ENCODE measurements at regions not wholly inside any gene's neighbourhood (a gene's known extent, or its start where the extent isn't known, plus 50 kb on each side); places are given as distances from the start of the nearest gene placed in this dataset.
A peak's percentile ranks its signal among the peaks of the same experiment; 100 is the strongest.

DNA sequence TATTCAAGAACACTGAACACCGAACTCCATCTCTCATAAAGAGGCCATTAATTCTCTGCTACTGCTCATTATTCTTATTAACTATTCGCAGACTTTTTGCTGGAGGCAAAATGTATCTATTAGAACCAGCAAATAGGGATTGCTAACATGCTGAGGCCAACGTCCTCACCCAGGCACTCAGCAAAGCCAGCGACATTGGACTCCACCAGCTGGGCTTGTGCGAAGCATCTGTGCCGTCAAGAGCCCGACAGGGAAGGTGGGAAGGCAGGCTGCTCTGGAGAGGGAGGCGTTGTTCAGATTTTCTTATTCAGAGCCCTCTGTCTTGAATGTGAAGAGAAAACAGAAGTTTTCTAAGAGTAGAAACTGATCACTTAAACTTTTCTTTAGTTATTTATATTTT lies 615.6 kb upstream of the KIRREL3 start:
- DNase-seq = no peak

DNA sequence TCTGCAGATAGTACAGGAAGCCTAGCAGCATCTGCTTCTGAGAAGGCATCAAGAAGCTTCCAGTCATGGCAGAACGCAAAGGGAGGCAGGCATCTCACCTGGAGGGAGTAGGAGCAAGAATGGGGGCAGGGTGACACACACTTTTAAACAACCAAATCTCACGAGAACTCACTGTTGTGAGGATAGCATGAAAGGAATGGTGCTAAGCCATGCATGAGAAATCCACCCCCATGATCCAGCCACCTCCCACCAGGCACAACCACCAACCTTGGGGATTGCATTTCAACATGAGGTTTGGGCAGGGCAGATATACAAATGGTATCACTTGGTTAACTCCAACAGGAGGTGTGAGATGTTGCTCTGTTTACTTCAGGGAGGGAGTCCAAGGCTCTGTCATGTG lies 612.0 kb upstream of the KIRREL3 start:
- no peak for DNase-seq

DNA sequence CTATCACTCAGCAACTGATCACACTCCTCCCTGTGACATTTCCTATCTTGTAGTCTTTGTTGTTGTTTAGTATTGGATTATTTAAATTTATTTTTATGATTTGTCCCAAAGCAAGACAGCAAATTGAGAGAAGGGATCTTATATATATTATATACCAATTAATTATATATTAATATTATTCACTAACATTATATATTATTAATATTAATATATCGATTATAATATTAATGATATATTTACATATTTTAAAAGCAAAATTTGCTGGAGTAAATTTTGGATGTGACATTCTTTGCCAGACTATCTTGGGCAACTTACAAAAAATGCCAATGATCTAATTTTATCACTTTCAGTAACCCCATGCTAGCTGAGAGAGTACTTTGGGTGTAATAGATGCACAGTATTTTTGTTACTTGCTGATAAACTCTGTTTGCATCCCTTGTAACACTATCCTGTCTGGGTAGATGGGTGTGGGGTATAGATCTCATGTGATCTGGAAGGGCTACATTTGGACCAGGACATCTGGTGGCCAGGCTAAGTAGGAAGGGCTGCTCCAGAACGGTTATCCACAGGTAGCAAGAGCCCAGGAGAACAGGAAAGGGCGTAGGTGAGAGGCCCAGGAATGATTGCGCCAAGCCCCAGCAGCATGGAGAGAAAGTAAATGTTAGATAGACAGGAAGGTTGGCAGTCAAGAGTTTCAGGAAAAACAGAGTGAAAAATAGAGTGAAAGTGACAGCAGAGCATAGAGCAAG lies 608.6 kb upstream of the KIRREL3 start:
- DNase-seq = no peak

DNA sequence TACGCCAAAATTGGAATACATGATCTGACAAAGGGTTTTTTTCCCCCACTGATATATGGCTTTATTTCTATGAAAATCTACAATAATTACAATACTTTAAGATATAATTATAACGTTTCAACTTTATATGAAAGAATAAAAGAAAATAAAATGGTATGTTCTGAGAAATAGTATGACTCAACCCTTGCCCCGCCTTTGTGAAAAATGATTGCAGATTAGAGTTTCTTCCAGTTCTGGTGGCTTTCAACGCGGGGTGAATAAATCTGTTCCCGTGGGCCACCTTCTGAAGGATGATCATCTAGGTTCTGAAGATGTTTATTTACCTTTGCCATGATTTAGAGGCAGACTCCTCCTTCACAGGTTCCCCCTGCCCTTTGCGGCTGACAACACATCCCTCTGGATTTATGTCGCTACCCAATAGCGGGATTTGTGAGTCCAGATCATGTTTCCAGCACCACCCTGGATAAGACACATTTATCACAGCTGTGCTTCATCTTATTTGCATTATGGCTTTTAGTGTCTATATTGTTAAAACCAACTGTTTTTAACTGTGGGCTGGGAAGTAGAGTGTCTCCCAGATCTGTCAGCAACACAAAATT lies 607.0 kb upstream of the KIRREL3 start:
- DNase-seq = no peak

DNA sequence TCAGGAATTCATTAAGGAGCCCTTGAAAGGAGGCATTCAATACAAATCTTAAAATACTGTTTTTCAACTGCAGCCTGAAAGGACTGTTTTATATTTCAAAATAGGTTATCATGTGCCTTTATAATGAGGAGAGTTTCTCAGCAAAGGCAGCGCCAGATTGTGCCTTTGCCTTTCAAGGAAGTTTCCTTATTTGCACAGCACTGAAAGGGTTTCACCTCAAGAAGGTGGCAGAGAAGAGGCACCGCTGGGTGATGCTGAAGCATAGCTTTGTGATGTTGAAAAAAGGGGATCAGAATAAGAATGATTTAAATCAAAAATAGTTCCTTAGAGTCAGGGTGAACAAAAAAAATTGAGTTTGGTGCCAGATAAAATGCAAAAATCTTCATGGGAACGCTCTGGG lies 601.0 kb upstream of the KIRREL3 start:
- DNase-seq = no peak

- no peak for DNase-seq
These were observed 600.1 kb upstream of the KIRREL3 start for GRCh38 chr11:127600674-127601073.

DNA sequence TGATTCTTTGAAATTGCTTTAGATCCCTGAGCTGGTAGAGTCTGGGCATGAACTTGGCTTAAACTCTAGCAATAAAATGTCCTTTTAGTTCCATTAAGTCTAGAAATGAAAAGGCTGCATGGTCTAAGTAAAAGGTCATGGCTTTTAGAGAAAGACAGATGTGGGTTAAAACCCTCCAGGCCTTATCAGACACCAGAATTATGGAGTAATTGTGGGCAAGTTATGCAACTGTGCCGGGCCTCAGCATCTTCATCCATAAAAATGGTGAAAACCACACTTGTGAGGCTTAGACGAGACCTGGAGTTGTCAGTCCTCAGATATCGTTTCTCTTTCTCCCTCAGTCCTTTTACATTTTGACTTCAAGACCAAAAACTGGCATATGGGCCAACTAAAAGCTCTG lies 597.9 kb upstream of the KIRREL3 start:
- DNase-seq = no peak

GRCh38 chr11:127596433-127596832 lies 595.9 kb upstream of the KIRREL3 start:
- DNase-seq = no peak

DNA sequence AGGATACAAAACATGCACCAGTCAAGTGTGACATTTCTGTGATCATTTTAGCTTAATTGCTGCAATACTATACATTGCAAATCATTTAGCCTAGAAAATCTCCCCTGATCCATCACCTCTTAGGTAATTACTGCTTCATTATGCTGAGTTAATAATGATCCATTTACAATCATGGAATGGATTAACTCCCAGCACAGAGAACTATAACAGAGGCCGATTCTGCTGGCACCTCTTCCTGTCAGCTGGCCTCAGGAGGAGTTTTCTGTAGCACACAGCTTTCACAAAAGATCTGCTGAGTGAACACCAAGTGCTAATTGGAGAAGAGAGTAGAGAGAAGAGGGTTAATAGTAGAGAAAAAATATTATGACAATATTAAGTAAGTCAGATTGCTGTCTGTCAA lies 591.8 kb upstream of the KIRREL3 start:
- DNase-seq = no peak

GRCh38 chr11:127590314-127590713 lies 589.7 kb upstream of the KIRREL3 start:
- DNase-seq = no peak

- DNase-seq = no peak
These were observed 587.9 kb upstream of the KIRREL3 start for GRCh38 chr11:127588431-127588830.

GRCh38 chr11:127587511-127587910 lies 586.9 kb upstream of the KIRREL3 start:
- no peak for DNase-seq

DNA sequence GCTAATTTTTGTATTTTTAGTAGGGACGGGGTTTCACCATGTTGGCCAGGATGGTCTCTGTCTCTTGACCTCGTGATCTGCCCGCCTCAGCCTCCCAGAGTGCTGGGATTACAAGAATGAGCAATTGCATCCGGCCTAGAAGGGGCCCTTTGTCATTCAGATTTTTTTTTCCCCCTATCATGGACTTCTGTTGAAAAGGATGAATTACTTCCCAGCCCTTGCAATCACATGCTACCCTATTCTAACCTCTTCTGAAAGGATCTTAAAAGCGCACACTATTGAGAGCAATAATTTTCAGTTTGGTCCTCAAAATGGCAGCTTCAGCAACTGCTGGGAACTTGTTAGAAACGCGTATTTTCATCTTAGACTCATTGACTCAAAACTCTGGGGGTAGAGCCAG lies 575.6 kb upstream of the KIRREL3 start:
- no peak for DNase-seq

DNA sequence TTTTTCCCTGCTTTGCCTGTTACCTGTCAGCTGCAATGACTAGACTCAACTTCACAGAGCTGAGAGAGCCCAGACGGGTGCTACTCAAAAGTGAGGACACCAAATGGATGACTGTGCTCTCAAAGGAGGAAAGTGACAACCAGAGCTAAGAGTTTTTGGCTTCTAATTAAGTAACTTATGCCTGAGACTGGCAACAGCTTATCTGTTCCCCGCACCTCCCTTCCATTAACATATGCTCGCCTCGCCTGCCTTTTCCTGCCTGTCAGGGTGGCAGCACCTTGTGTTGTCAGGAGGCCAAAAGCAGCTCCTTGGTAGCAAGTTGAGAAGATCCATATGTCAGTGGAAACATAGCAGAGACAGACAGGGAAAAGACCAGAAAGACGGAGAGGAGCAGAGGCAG lies 573.9 kb upstream of the KIRREL3 start:
- no peak for DNase-seq

DNA sequence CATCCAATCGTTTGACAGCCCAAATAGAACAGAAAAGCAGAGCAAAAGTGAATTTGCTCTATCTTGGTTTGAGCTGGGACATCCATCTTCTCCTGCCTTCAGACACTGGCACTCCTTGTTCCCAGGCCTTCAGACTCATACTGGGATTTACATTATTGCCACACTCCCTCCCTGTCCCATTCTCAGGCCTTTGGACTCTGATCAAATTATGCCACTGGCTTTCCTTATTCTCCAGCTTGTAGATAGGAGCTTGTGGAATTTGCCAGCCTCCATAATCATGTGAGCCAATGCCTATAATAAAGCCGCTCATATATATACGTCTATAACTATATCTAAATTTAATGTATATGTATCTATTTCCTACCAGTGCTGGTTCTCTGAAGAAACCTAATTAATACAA lies 568.3 kb upstream of the KIRREL3 start:
- DNase-seq = no peak

DNA sequence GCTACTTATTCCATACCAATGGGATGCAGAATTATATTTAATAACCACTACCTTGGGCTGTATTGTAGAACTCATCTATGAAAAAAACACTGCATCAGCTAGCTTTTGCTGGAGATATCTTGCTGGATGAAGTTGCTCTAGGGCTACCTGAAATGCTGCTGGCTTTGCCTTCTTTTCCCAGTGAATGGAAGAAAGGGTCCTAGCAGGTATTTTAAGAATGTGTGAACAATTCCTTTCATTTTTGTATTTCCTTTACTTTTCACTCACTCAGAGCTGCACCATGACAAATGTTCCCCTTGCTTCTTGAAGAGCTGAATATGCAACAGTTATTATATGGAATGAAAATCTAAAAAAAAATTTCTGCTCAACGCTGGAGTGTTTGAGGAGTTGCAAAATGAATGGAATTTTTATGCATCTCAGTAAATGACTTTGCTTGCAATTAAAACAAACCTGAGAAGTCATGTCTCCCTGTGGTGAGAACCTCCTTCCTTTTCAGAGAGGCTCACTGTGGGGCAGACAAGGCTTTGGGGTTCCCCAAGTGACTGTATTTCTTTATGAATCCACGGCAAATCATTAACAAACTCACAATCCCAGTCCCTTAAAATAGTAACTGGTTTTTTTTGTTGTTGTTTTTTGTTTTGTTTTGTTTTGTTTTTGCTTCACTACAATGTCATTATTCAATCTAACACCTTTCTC lies 566.8 kb upstream of the KIRREL3 start:
- no peak for DNase-seq

GRCh38 chr11:127564810-127565209 lies 564.2 kb upstream of the KIRREL3 start:
- DNase-seq = no peak

GRCh38 chr11:127559978-127560377 lies 559.4 kb upstream of the KIRREL3 start:
- no peak for DNase-seq

- DNase-seq = no peak
These were observed 551.9 kb upstream of the KIRREL3 start for GRCh38 chr11:127552446-127552845.

DNA sequence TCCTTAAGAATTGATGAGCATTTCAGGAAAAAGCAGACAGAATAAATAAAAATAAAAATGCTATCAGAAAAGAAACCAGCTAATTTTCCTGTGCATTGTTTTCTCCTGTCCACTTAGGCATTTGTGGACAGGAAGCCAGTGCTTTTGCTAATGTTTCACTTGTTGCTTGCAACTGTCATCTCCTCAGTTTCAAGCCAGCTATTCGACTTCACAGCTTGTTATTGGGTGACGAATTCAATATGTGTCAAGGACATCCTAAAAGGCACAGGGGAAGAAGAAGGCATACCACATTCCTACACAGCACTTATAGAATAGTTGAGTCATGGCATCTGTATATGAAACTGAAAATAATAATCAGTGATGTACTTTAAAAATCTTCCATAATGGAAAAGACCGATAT lies 530.6 kb upstream of the KIRREL3 start:
- DNase-seq = no peak

- no peak for DNase-seq
These were observed 527.7 kb upstream of the KIRREL3 start for GRCh38 chr11:127528297-127528696.

- DNase-seq = peak in 2 of 3 donors; percentile 9 to 25
These were observed 524.0 kb upstream of the KIRREL3 start for GRCh38 chr11:127524618-127525017.

GRCh38 chr11:127521413-127521812 lies 520.8 kb upstream of the KIRREL3 start:
- no peak for DNase-seq

All from muscle of back (tissue), 3 donors.